ENCODE measurements at regions not wholly inside any gene's neighbourhood (a gene's known extent, or its start where the extent isn't known, plus 50 kb on each side); places are given as distances from the start of the nearest gene placed in this dataset.
A peak's percentile ranks its signal among the peaks of the same experiment; 100 is the strongest.

GRCh38 chr14:46259536-46259935 lies 392.0 kb downstream of the RPL10L start:
- DNase-seq: peak; percentile 10

GRCh38 chr14:46256381-46256780 lies 395.2 kb downstream of the RPL10L start:
- no peak for DNase-seq

GRCh38 chr14:46250113-46250703 lies 401.4 kb downstream of the RPL10L start:
- peak; percentile 46 for DNase-seq

- DNase-seq: no peak
These were observed 403.5 kb downstream of the RPL10L start for GRCh38 chr14:46248001-46248630.

- DNase-seq: no peak
These were observed 406.3 kb downstream of the RPL10L start for GRCh38 chr14:46245276-46245675.

- DNase-seq: no peak
These were observed 417.8 kb downstream of the RPL10L start for GRCh38 chr14:46233786-46234185.

GRCh38 chr14:46230540-46230939 lies 421.0 kb downstream of the RPL10L start:
- no peak for DNase-seq

GRCh38 chr14:46215801-46216200 lies 435.8 kb downstream of the RPL10L start:
- peak; percentile 85 for DNase-seq

- DNase-seq: no peak
These were observed 452.9 kb downstream of the RPL10L start for GRCh38 chr14:46198676-46199075.

- DNase-seq: peak; percentile 69
These were observed 453.7 kb downstream of the RPL10L start for GRCh38 chr14:46197856-46198255.

All from NCI-H82 (cell line).